GM23338 (cell line): ENCODE measurements at regions not wholly inside any gene's neighbourhood (a gene's known extent, or its start where the extent isn't known, plus 50 kb on each side); places are given as distances from the start of the nearest gene placed in this dataset.

ENCODE experiments used
- ATAC-seq: fragments of 200-7000 bp; cut with Tn5 transposase; 3 replicates; pipeline ENCODE4 v1.9.1; 2020
- DNase-seq: peaks from one replicate; pipeline ENCODE4 v3.0.0-alpha.2; 2015; ENCODE audit warnings: low spot score
- H2AFZ ChIP-seq: fragments of 200-600 bp; sonication (generic); 2 replicates; pipeline ENCODE4 v1.8.0; 2016; ENCODE audit warnings: antibody characterized with exemption, mild to moderate bottlenecking, moderate library complexity
- H3F3A ChIP-seq: fragments of 200-600 bp; sonication (generic); replicated peaks from 2 replicates; pipeline ENCODE4 v1.8.0; 2017; ENCODE audit warnings: antibody characterized with exemption, mixed run types, low read depth
- H3K27ac ChIP-seq: fragments of 200-600 bp; sonication (generic); 2 replicates; pipeline ENCODE4 v1.6.1; 2016; ENCODE audit warnings: low read depth
- H3K27me3 ChIP-seq: fragments of 200-600 bp; sonication (generic); 2 replicates; pipeline ENCODE4 v1.8.0; 2016; ENCODE audit warnings: mild to moderate bottlenecking, mixed run types, moderate library complexity; ENCODE audit not compliant: insufficient read depth
- H3K36me3 ChIP-seq: fragments of 200-600 bp; sonication (generic); 2 replicates; pipeline ENCODE4 v1.8.0; 2016; ENCODE audit warnings: mild to moderate bottlenecking; ENCODE audit not compliant: insufficient read depth
- H3K4me1 ChIP-seq: fragments of 200-600 bp; sonication (generic); 2 replicates; pipeline ENCODE4 v1.8.0; 2016; ENCODE audit warnings: mild to moderate bottlenecking, moderate library complexity; ENCODE audit not compliant: insufficient read depth
- H3K4me2 ChIP-seq: fragments of 200-600 bp; sonication (generic); 2 replicates; pipeline ENCODE4 v1.7.1; 2017; ENCODE audit warnings: mixed run types
- H3K4me3 ChIP-seq: fragments of 200-600 bp; sonication (generic); 2 replicates; pipeline ENCODE4 v1.6.1; 2016; ENCODE audit warnings: mixed run types
- H3K79me2 ChIP-seq: fragments of 200-600 bp; sonication (generic); replicated peaks from 2 replicates; pipeline ENCODE4 v1.8.0; 2017; ENCODE audit warnings: mild to moderate bottlenecking; ENCODE audit not compliant: insufficient read depth
- H3K9me2 ChIP-seq: fragments of 200-600 bp; sonication (generic); 2 replicates; pipeline ENCODE4 v1.8.0; 2017; ENCODE audit not compliant: insufficient read depth
- H4K20me1 ChIP-seq: fragments of 200-600 bp; sonication (generic); replicated peaks from 2 replicates; pipeline ENCODE4 v1.8.0; 2017; ENCODE audit warnings: mild to moderate bottlenecking; ENCODE audit not compliant: insufficient read depth
- H3K27ac Mint-ChIP-seq: 2 replicates; pipeline ENCODE4 v1.8.0; 2020; ENCODE audit warnings: inconsistent platforms, mild to moderate bottlenecking, moderate library complexity, mixed read lengths
- H3K27me3 Mint-ChIP-seq: 3 replicates; pipeline ENCODE4 v1.8.0; 2022; ENCODE audit warnings: low read depth, mild to moderate bottlenecking, moderate library complexity, mixed read lengths, inconsistent platforms; ENCODE audit not compliant: insufficient read depth, poor library complexity
- H3K36me3 Mint-ChIP-seq: 3 replicates; pipeline ENCODE4 v1.8.0; 2021; ENCODE audit warnings: low read depth, mild to moderate bottlenecking, inconsistent platforms, moderate library complexity, mixed read lengths
- H3K4me1 Mint-ChIP-seq: 3 replicates; pipeline ENCODE4 v1.8.0; 2020; ENCODE audit warnings: mild to moderate bottlenecking, inconsistent platforms, mixed read lengths
- H3K4me3 Mint-ChIP-seq: 3 replicates; pipeline ENCODE4 v1.8.0; 2021; ENCODE audit warnings: moderate library complexity, mild to moderate bottlenecking, inconsistent platforms, mixed read lengths
- H3K9me3 Mint-ChIP-seq: 3 replicates; pipeline ENCODE4 v1.8.0; 2020; ENCODE audit warnings: moderate library complexity, mild to moderate bottlenecking, inconsistent platforms, mixed read lengths
- CREB1 ChIP-seq: fragments of 250-450 bp; sonication (Bioruptor Pico); IDR thresholded peaks from 2 replicates; pipeline ENCODE4 v1.5.0; 2020; ENCODE audit warnings: low read depth, mild to moderate bottlenecking, moderate library complexity
- EZH2 ChIP-seq: fragments of 200-600 bp; sonication (generic); IDR thresholded peaks from one replicate; pipeline ENCODE4 v1.8.0; 2017; ENCODE audit warnings: antibody characterized with exemption, mild to moderate bottlenecking, low read depth; ENCODE audit not compliant: unreplicated experiment
- EZH2phosphoT487 ChIP-seq: fragments of 200-600 bp; sonication (generic); IDR thresholded peaks from one replicate; pipeline ENCODE4 v1.8.1; 2018; ENCODE audit warnings: antibody characterized with exemption; ENCODE audit not compliant: unreplicated experiment
- JUNB ChIP-seq: IDR thresholded peaks from one replicate; pipeline ENCODE4 v1.6.1; 2016; ENCODE audit warnings: antibody characterized with exemption; ENCODE audit not compliant: unreplicated experiment
- NANOG ChIP-seq: IDR thresholded peaks from 2 replicates; pipeline ENCODE4 v1.6.1; 2016; ENCODE audit warnings: antibody characterized with exemption, borderline replicate concordance
- POLR2AphosphoS5 ChIP-seq: IDR thresholded peaks from 2 replicates; pipeline ENCODE4 v1.6.1; 2016; ENCODE audit warnings: antibody characterized with exemption, low read depth
- REST ChIP-seq: IDR thresholded peaks from one replicate; pipeline ENCODE4 v1.6.1; 2018; ENCODE audit warnings: antibody characterized with exemption; ENCODE audit not compliant: unreplicated experiment
- STAT1 ChIP-seq: IDR thresholded peaks from one replicate; pipeline ENCODE4 v1.6.1; 2016; ENCODE audit warnings: antibody characterized with exemption; ENCODE audit not compliant: unreplicated experiment
- ZNF114 ChIP-seq: fragments of 250-450 bp; sonication (Bioruptor Pico); IDR thresholded peaks from 2 replicates; pipeline ENCODE4 v1.5.0; 2020; ENCODE audit warnings: mild to moderate bottlenecking, moderate library complexity
- ZNF331 ChIP-seq: fragments of 250-450 bp; sonication (Bioruptor Pico); IDR thresholded peaks from 2 replicates; pipeline ENCODE4 v1.5.0; 2020; ENCODE audit warnings: low read depth, mild to moderate bottlenecking, moderate library complexity
- TF ChIP-seq, protein P1 (sequence below): IDR thresholded peaks from 2 replicates; pipeline ENCODE4 v1.6.1; 2016; ENCODE audit warnings: antibody characterized with exemption
- TF ChIP-seq, protein P2 (sequence below), 2 experiments: fragments of 200-600 bp in 1 of 2; sonication (generic) in 1 of 2; conservative IDR thresholded peaks; 2 replicates each; pipeline versions ENCODE4 v1.5.1 to v1.6.1; 2016 to 2017; ENCODE audit warnings: antibody characterized with exemption in 2 of 2, low read depth in 2 of 2, mild to moderate bottlenecking in 2 of 2, moderate library complexity in 1 of 2

- no peak overlapping the region for H3K4me3 Mint-ChIP-seq
- Histone ChIP-seq H4K20me1 (no peaks in the 10 kb centered on the region), H3K27me3 (no peaks in the 10 kb centered on the region), H3K4me1 (no peaks in the 10 kb centered on the region), H3K4me2 (no peak overlapping the region), H2AFZ (peak overlapping the region; percentile 60; the same call in 1 of the 2 replicates), H3F3A (no peaks in the 10 kb centered on the region), H3K9me2 (no peaks in the 10 kb centered on the region), H3K4me3 (no peak overlapping the region), H3K27ac (no peak overlapping the region), H3K36me3 (no peaks in the 10 kb centered on the region), H3K79me2 (no peaks in the 10 kb centered on the region)
- DNase-seq, result no peak
- no peaks in the 10 kb centered on the region for H3K36me3 Mint-ChIP-seq
- no peaks in the 10 kb centered on the region for H3K9me3 Mint-ChIP-seq
- TF ChIP-seq POLR2AphosphoS5 (no peak), NANOG (no peak), STAT1 (no peak), JUNB (no peak), ZNF114 (no peak), ZNF331 (CRISPR knock-in tag) (no peak), EZH2phosphoT487 (no peak), CREB1 (CRISPR knock-in tag) (no peak)
- TF ChIP-seq, protein P1, sequence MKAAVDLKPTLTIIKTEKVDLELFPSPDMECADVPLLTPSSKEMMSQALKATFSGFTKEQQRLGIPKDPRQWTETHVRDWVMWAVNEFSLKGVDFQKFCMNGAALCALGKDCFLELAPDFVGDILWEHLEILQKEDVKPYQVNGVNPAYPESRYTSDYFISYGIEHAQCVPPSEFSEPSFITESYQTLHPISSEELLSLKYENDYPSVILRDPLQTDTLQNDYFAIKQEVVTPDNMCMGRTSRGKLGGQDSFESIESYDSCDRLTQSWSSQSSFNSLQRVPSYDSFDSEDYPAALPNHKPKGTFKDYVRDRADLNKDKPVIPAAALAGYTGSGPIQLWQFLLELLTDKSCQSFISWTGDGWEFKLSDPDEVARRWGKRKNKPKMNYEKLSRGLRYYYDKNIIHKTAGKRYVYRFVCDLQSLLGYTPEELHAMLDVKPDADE, result no peak
- TF ChIP-seq, protein P2, sequence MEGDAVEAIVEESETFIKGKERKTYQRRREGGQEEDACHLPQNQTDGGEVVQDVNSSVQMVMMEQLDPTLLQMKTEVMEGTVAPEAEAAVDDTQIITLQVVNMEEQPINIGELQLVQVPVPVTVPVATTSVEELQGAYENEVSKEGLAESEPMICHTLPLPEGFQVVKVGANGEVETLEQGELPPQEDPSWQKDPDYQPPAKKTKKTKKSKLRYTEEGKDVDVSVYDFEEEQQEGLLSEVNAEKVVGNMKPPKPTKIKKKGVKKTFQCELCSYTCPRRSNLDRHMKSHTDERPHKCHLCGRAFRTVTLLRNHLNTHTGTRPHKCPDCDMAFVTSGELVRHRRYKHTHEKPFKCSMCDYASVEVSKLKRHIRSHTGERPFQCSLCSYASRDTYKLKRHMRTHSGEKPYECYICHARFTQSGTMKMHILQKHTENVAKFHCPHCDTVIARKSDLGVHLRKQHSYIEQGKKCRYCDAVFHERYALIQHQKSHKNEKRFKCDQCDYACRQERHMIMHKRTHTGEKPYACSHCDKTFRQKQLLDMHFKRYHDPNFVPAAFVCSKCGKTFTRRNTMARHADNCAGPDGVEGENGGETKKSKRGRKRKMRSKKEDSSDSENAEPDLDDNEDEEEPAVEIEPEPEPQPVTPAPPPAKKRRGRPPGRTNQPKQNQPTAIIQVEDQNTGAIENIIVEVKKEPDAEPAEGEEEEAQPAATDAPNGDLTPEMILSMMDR (conservative IDR thresholded peaks at IDR 0.05; ENCODE audit: low read depth in 2 of 2), result no peak
- H3K27ac Mint-ChIP-seq, result no peak overlapping the region
- no peak for ATAC-seq
- H3K4me1 Mint-ChIP-seq, result peaks cover 2% of the 10 kb centered on the region; the same call in 1 of the 3 replicates
- H3K27me3 Mint-ChIP-seq, result peaks cover 2% of the 10 kb centered on the region
Observed at GRCh38 chr19:30111021-30111855, 169.2 kb downstream of the URI1 start.

- Mint-ChIP-seq H3K4me3 (no peak overlapping the region), H3K4me1 (peaks cover 2% of the 10 kb centered on the region; the same call in 1 of the 3 replicates), H3K36me3 (no peaks in the 10 kb centered on the region), H3K9me3 (no peaks in the 10 kb centered on the region), H3K27me3 (peaks cover 2% of the 10 kb centered on the region), H3K27ac (no peak overlapping the region)
- no peak overlapping the region for H2AFZ ChIP-seq
- H4K20me1 ChIP-seq, result no peaks in the 10 kb centered on the region
- H3K27me3 ChIP-seq, result no peaks in the 10 kb centered on the region
- DNase-seq (no peak), ATAC-seq (no peak)
- H3K27ac ChIP-seq, result no peak overlapping the region
- no peak overlapping the region for H3K4me2 ChIP-seq
- H3K79me2 ChIP-seq, result no peaks in the 10 kb centered on the region
- H3F3A ChIP-seq, result no peaks in the 10 kb centered on the region
- H3K4me3 ChIP-seq, result no peak overlapping the region
- H3K36me3 ChIP-seq, result no peaks in the 10 kb centered on the region
- H3K9me2 ChIP-seq, result no peaks in the 10 kb centered on the region
- H3K4me1 ChIP-seq, result no peaks in the 10 kb centered on the region
- TF ChIP-seq EZH2phosphoT487 (no peak), NANOG (no peak), REST (no peak), ZNF114 (no peak), POLR2AphosphoS5 (no peak), ZNF331 (CRISPR knock-in tag) (no peak), STAT1 (no peak), EZH2 (no peak)
- TF ChIP-seq, protein P2 (conservative IDR thresholded peaks at IDR 0.05; ENCODE audit: low read depth in 2 of 2), result no peak
- TF ChIP-seq, protein P1, result no peak
Observed at GRCh38 chr19:30112171-30112570, 170.1 kb downstream of the URI1 start.
